ENCODE measurements at regions not wholly inside any gene's neighbourhood (a gene's known extent, or its start where the extent isn't known, plus 50 kb on each side); places are given as distances from the start of the nearest gene placed in this dataset.

DNA sequence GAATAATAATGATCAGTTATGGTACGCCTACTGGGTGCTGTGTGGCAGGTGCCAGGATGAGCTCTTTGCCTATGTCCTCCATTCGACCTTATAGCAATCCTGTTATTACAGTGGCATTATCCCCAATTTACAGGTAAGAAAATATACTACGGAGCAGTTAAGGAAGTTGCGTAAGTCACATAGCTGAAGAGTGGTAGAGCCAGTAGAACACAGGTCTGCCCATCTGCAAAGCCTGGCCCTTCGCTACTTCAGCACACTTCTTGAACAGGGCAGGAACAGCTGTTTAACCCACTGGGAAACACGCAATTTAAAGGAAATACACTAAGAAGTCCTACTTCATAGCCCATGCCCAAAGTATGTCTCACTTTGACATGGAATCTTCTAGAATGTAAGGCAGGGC lies 91.8 kb downstream of the PXDC1 start:
- TF ChIP-seq, protein P1, sequence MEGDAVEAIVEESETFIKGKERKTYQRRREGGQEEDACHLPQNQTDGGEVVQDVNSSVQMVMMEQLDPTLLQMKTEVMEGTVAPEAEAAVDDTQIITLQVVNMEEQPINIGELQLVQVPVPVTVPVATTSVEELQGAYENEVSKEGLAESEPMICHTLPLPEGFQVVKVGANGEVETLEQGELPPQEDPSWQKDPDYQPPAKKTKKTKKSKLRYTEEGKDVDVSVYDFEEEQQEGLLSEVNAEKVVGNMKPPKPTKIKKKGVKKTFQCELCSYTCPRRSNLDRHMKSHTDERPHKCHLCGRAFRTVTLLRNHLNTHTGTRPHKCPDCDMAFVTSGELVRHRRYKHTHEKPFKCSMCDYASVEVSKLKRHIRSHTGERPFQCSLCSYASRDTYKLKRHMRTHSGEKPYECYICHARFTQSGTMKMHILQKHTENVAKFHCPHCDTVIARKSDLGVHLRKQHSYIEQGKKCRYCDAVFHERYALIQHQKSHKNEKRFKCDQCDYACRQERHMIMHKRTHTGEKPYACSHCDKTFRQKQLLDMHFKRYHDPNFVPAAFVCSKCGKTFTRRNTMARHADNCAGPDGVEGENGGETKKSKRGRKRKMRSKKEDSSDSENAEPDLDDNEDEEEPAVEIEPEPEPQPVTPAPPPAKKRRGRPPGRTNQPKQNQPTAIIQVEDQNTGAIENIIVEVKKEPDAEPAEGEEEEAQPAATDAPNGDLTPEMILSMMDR (IDR thresholded peaks at IDR 0.05): no peak
- TF ChIP-seq POLR2A (IDR thresholded peaks at IDR 0.05): no peak

Measured in upper lobe of left lung (tissue), 4 donors.